HL-60 (cell line): ENCODE measurements at regions not wholly inside any gene's neighbourhood (a gene's known extent, or its start where the extent isn't known, plus 50 kb on each side); places are given as distances from the start of the nearest gene placed in this dataset.

ENCODE experiments used
- GABPA ChIP-seq: IDR thresholded peaks from 2 replicates; pipeline ENCODE4 v1.6.1; 2012; ENCODE audit warnings: low read depth
- POLR2AphosphoS5 ChIP-seq: IDR thresholded peaks from 2 replicates; pipeline ENCODE4 v1.6.1; 2012; ENCODE audit warnings: low read depth

DNA sequence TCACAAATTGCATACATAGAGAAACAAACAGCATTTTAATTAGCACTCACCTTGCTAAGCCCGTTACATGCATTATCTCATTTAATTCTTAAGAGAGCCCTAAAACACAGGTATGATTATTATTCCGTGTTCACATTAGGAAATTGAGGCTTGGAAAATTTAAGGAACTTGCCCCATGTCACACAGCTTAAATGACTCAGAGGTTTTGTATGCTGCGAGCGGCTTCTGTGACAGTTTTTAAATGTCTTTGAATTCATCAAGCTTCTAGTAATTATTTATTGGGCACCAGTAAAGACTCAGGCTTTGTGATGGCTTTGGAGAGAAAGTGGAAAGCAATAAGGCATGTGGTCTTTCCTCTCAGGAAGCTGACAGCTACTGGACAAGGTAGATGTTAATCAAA lies 166.7 kb upstream of the THBS1 start:
- TF ChIP-seq GABPA: no peak
- no peak for TF ChIP-seq POLR2AphosphoS5
